Ovary (tissue), 3 donors: ENCODE measurements at regions not wholly inside any gene's neighbourhood (a gene's known extent, or its start where the extent isn't known, plus 50 kb on each side); places are given as distances from the start of the nearest gene placed in this dataset.

Source experiments
- EP300 ChIP-seq: sonication (generic); formaldehyde crosslinking; IDR thresholded peaks from one replicate; pipeline ENCODE4 v1.6.1; 2017; ENCODE audit warnings: antibody characterized with exemption
- POLR2A ChIP-seq: fragments of 450-650 bp; IDR thresholded peaks from one replicate; pipeline ENCODE4 v1.6.1; 2017; ENCODE audit warnings: antibody characterized with exemption, mild to moderate bottlenecking, moderate library complexity
- TF ChIP-seq, protein P1 (sequence below), 3 donors: fragments of 450-650 bp in 2 of 3; fragments of 200-600 bp in 1 of 3; IDR thresholded peaks; one replicate each; pipeline versions ENCODE4 v1.5.1 to v1.8.0; 2016 to 2022; ENCODE audit warnings: antibody characterized with exemption in 3 of 3, mild to moderate bottlenecking in 1 of 3
- donor health status: DM: no; HTN: no; CAD: no.

GRCh38 chr6:168885751-168886742 is 367.6 kb downstream of the THBS2 start:
- TF ChIP-seq, protein P1, sequence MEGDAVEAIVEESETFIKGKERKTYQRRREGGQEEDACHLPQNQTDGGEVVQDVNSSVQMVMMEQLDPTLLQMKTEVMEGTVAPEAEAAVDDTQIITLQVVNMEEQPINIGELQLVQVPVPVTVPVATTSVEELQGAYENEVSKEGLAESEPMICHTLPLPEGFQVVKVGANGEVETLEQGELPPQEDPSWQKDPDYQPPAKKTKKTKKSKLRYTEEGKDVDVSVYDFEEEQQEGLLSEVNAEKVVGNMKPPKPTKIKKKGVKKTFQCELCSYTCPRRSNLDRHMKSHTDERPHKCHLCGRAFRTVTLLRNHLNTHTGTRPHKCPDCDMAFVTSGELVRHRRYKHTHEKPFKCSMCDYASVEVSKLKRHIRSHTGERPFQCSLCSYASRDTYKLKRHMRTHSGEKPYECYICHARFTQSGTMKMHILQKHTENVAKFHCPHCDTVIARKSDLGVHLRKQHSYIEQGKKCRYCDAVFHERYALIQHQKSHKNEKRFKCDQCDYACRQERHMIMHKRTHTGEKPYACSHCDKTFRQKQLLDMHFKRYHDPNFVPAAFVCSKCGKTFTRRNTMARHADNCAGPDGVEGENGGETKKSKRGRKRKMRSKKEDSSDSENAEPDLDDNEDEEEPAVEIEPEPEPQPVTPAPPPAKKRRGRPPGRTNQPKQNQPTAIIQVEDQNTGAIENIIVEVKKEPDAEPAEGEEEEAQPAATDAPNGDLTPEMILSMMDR (IDR thresholded peaks at IDR 0.05) = no peak
- TF ChIP-seq POLR2A (no peak), EP300 (no peak)
